ENCODE measurements at regions not wholly inside any gene's neighbourhood (a gene's known extent, or its start where the extent isn't known, plus 50 kb on each side); places are given as distances from the start of the nearest gene placed in this dataset.

DNA sequence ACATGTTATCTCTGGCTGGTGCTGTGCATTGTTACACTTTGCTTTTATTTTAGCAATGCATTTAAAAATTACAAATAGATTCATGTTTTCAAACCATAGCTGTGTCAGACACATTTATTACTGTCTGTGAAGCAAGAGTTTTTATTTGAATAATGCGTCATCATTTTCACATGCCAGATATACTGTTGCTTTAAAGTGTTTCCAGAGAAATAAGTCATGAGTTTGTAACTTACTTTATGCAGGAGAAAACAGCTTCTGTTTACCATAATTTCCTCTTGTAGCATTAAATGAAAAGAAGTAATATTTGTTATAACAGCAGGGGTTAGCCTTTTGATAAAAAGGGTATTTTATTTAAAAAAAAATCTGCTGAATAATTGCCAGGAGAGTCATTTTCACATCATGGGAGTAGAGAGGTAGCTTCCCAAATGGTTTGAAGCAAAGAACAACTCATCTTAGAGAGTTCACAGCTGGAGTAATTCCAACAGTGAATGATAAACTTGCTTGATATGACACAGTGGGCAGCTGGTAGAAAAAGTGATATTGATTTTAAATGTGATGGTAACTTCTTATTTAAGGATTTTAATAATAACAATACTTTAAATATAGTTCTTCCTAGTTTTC is 1274.5 kb upstream of the CRIM1 start:
- no peak for DNase-seq

GRCh38 chr2:35080231-35080910 is 1275.2 kb upstream of the CRIM1 start:
- no peak for DNase-seq

- no peak for DNase-seq
These were observed 1288.2 kb upstream of the CRIM1 start for GRCh38 chr2:35067420-35067819.

- no peak for DNase-seq
These were observed 1291.7 kb upstream of the CRIM1 start for GRCh38 chr2:35063836-35064235.

DNA sequence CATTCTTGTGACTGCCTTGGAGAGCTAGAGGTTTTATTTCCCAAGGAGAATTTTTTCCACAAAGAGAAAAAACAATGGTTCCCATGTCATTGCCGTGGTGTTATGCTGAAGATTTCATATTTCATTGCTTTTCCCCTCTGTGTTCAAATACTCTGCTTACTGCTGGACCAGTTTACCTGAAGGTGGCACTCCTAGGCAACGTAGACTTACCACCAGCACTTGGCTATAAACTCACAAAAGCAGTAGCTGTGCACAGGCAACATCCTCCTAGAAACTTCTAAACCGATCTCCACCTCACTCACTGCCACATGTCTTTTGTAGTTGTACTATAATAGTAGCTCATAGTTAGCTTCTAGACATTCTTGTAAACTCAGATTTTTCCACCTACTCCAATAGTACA is 1319.7 kb upstream of the CRIM1 start:
- DNase-seq: no peak

DNA sequence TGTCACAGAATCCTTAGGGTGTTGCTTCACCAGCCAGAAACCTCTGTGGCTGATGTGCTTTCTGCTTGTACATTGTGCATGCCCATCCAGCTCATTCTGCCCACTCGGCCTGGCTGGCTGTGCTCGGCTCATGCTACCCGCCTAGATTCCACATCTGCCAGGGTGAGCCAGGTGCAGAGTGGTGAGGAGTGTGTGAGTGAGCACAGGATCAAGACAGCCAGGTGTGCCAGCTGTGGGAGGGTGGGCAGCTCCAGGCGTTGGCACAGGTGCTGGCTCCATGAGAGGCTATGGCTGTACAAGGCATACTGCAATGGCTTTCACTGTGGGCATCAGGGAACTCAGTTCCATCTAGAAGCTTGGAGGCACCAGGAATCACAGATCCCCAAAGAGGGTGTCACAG is 1321.8 kb upstream of the CRIM1 start:
- DNase-seq: no peak

- DNase-seq: no peak
These were observed 1332.0 kb upstream of the CRIM1 start for GRCh38 chr2:35023545-35023944.

GRCh38 chr2:35000453-35000852 is 1355.1 kb upstream of the CRIM1 start:
- DNase-seq: no peak

DNA sequence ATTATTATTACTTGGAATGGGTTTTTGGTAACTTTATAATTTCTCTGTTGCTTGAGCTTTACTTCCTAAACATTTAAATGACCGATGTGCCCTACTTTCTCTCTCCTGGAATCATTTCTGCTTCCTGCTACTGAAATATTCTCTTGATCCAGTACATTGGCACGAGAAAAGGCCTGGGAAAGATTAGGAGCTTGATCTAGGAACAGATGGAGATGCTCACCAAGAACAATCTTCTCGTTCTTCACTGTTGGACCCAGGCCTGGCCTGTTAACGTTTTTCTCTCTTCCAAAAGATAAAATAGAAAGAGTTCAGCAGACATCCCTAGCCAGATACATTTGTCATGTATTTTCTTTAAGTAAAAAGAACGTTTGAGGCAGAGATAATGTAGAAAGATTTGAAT is 1356.8 kb upstream of the CRIM1 start:
- DNase-seq: no peak

GRCh38 chr2:34997779-34998178 is 1357.8 kb upstream of the CRIM1 start:
- DNase-seq: no peak

DNA sequence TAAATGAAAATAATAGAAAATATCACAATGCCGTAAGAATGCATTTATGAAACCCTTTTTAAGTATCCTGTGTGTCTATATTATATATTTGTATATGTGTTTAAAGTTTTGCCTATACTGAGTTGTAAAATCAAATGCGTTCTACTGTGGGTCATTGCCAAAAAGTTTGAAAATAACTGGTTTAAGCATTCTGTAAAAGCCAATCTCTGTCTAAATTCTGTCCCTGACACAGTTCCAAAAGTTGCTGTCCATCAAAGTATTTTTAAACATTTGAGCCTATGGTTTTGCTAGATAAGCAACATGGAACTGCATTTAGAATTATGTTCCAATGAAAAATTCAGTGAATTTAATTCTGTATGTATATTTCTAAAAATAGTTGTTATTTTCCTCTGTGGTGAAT is 1360.4 kb upstream of the CRIM1 start:
- no peak for DNase-seq

GRCh38 chr2:34991508-34992274 is 1363.9 kb upstream of the CRIM1 start:
- no peak for DNase-seq

DNA sequence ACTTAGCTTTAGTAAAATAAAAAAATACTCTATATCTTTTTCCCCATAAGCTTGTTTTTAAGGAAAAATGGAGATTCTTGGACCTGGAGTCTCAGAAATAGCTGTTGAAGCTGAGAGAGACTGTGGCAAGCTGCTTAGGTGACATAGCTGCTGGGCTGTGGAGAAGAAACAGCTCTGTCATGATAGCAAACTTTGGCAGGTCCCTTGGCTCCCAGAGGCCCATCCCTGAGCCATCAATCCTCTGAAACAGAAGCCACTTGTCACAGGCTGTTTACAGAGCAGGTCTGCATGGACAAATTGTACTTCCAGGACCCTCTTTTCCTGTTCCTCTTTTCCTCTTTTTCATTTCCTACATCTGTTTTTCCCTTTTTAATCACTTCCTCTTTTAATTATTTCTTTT is 1370.1 kb upstream of the CRIM1 start:
- DNase-seq: no peak

- DNase-seq: no peak
These were observed 1374.9 kb upstream of the CRIM1 start for GRCh38 chr2:34980689-34981088.

GRCh38 chr2:34979148-34979547 is 1376.4 kb upstream of the CRIM1 start:
- DNase-seq: no peak

DNA sequence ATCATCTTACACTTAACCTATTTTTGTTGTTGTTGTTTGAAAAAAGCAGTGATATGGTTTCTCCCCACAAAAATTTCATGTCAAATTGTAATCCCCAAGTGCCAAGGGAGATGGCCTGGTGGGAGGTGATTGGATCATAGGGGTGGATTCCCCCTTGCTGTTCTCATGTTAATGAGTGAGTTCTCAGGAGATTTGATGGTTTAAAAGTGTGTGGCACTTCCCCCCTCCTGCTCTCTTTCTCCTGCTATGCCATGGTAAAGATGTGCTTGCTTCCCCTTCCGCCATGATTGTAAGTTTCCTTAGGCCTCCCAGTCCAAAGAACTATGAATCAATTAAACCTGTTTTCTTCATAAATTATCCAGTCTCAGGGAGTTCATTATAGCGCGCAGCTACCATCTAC is 1362.7 kb upstream of the FAM98A start:
- DNase-seq: no peak

DNA sequence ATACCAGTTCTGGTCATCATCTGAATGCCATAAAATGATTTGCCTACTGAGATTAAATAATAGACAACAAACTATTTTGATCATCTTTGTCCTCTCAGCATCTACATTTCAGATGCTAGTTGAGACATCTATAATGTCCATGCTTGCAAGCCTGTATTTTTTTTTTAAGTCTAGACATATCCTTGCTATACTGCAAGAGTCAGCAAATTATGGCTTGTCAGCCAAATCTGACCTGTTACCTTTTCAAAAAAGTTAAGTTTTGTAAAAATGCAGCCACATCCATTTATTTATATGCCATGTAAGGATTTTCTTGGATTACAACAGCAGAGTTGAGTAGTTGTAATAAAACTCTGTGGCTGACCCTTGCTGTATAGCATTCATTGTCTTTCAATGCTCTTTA is 1355.7 kb upstream of the FAM98A start:
- no peak for DNase-seq

- no peak for DNase-seq
These were observed 1351.7 kb upstream of the FAM98A start for GRCh38 chr2:34950797-34951196.

DNA sequence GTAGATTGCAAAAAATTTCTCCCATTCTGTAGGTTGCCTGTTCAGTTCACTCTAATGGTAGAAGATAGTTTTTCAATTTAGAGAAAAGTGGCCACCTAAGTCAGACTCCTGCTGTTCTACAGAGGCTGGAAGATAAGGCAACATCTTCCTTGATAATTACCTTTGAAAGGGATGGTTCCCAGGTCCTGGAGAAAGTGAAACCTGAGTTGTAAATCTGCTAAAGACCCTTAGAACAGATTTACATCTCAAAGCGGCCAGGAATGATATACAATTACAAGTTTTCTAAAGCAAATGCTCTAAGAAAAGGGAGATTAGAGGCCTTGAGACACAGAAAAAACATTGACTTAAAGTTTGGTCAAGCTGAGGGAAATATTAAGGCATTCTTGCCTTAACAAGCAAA is 1350.2 kb upstream of the FAM98A start:
- DNase-seq: no peak

DNA sequence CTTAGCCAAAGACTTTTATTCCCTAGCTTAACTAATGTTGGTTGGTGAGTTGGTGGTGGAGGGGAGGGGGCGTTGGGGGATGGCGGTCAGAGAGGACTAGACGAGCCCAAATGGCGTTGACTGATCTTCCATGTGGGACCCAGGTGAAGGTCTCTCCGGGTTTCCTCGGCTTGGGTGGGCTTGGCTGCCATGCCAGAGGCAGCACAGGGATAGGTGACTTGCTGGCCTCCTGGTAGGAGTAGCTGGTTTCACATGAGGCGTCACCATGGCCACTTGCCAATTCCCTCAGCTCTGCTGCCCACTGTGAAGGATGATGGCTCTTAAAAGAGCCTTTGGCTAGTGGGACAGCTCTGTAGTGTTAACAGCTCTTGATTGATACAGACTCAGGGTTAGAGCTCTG is 1337.0 kb upstream of the FAM98A start:
- DNase-seq: no peak

GRCh38 chr2:34912084-34912483 is 1313.0 kb upstream of the FAM98A start:
- no peak for DNase-seq

- no peak for DNase-seq
These were observed 1311.0 kb upstream of the FAM98A start for GRCh38 chr2:34909992-34910705.

DNA sequence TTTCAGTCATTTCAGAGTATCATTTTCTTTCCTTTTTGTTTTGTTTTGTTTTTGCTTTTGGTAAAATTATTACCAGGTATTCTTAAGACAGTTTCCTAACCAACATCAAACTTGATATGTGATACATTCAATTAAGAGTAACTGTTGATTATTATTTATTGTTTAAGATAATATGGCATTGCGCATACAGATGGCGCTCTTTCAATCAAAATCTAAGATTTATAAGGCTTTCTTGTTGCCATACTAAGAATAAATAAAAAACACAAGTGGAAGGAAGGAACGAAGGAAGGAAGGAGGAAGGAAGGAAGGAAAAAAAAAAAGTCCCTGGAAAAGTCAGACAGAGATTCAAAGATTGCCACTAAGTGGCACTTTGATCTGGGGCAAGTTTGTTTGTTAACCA is 1308.7 kb upstream of the FAM98A start:
- no peak for DNase-seq

DNA sequence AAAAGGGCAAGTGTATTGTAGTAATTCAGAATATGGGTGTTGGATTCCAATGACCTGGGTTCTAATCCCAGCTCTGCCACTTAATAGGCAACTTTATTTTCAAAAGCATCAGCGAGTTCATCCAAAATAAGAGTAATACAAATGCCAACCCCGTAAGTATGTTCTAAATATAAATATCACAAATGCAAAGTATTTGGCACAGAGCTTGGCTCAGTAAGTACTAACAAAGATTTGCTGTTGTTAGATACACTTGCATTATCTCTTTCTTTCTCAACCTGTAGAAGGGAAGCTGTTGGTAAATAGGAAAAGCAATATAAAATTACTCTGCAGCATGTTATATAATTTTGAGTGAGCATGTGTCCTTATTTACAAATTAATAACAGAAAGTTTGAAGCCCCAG is 1302.6 kb upstream of the FAM98A start:
- DNase-seq: no peak

Measured in NCI-H1930 (cell line).